T-helper 1 cell treated with Interleukin-12 subunit alpha and Interleukin-12 subunit beta and Interleukin-4 antibody, amounts not matched to agents 30 μg/mL and 1 μg/mL, for 36 hours (primary cell): ENCODE measurements at regions not wholly inside any gene's neighbourhood (a gene's known extent, or its start where the extent isn't known, plus 50 kb on each side); places are given as distances from the start of the nearest gene placed in this dataset.

Experiments used
- H3K27ac Mint-ChIP-seq: one replicate; pipeline ENCODE4 v1.8.0; 2021; ENCODE audit warnings: mild to moderate bottlenecking, mixed read lengths
- H3K27me3 Mint-ChIP-seq: one replicate; pipeline ENCODE4 v1.8.0; 2021; ENCODE audit warnings: low read depth, mixed read lengths
- H3K36me3 Mint-ChIP-seq: one replicate; pipeline ENCODE4 v1.8.0; 2021; ENCODE audit warnings: low read depth, mixed read lengths
- H3K4me1 Mint-ChIP-seq: one replicate; pipeline ENCODE4 v1.8.0; 2021; ENCODE audit warnings: low read depth, mixed read lengths
- H3K4me3 Mint-ChIP-seq: one replicate; pipeline ENCODE4 v1.8.0; 2021; ENCODE audit warnings: mild to moderate bottlenecking, moderate library complexity, mixed read lengths
- H3K9me3 Mint-ChIP-seq: one replicate; pipeline ENCODE4 v1.8.0; 2021; ENCODE audit warnings: mixed read lengths

DNA sequence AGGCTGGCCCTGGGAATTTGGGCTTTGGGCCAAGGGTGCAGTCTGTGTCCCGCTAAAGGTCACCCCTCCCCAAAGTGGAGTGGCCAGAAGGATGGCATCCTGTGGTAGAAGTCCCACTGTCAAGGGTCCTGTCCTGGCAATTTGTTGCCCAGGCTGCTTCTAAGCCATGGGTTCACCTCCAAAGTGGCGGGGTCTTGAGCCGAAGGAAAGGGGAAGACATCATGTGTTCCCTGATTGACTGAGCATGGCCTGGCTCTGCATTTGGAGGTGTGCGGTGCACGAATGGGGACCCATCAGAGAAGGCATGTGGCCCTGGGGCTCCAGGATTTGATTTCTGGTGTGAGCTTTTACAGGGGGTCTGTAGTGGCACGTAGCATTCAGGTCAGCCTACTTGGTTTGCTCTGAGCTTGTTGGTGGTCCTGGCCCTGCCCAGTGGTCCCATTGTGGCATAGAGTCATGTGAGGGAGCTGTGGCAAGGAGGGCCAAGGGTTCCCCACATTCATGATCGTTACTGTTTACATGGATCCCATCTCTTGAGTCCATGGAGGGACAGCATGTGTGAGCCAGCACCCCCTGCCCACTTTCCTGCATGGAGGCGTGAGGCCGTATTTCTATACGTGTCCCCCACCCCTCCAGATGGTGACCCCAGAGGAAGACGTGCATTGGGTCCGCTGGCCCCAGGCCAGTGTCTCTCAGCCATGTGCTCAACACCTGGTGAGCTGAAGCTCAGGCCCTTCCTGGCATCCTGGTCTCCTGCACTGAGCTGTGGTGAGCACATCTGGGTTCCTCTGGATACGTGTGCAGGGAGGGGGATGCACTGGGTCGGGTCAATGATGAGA is 225.1 kb downstream of the SNRPN start:
- H3K27me3 Mint-ChIP-seq = no peaks in the 10 kb centered on the region
- no peak overlapping the region for H3K4me3 Mint-ChIP-seq
- H3K9me3 Mint-ChIP-seq = peaks cover 49% of the 10 kb centered on the region
- H3K36me3 Mint-ChIP-seq = no peaks in the 10 kb centered on the region
- H3K27ac Mint-ChIP-seq = no peak overlapping the region
- H3K4me1 Mint-ChIP-seq = no peaks in the 10 kb centered on the region

DNA sequence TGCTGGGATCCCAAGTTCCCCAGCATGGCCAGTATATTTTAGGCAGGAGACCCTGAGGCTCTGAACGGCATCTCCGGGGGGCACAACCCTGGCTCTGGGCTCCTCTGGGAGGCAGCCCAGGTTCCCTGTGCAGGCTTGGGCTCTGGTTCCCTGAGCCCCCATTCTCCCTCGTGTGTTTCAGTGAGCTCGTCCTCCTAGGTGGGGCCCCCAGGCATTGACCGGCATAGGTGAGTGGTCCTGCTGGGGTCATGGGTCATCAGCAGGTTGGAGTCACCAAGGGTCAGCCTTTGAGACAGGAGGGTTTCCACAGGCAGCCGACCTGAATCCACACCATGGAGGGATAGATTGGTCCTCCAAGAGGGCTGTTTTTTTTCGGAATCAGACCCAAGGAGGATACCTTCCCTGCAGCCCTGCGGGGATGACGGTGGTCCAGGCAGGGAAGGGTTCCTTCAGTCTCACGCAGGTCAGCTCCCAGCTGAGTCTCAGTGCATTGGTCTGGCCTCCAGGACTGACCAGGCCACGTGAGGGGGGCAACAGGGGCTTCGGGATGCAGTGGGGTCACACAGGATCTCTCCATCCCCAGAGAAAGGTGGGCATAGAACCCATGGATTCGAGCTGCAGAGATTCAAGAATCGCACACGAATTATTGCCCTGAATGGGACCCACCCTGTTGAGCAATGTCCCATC is 226.0 kb downstream of the SNRPN start:
- no peaks in the 10 kb centered on the region for H3K27me3 Mint-ChIP-seq
- no peaks in the 10 kb centered on the region for H3K36me3 Mint-ChIP-seq
- H3K9me3 Mint-ChIP-seq = peaks cover 51% of the 10 kb centered on the region
- H3K4me1 Mint-ChIP-seq = no peaks in the 10 kb centered on the region
- H3K4me3 Mint-ChIP-seq = no peak overlapping the region
- no peak overlapping the region for H3K27ac Mint-ChIP-seq

DNA sequence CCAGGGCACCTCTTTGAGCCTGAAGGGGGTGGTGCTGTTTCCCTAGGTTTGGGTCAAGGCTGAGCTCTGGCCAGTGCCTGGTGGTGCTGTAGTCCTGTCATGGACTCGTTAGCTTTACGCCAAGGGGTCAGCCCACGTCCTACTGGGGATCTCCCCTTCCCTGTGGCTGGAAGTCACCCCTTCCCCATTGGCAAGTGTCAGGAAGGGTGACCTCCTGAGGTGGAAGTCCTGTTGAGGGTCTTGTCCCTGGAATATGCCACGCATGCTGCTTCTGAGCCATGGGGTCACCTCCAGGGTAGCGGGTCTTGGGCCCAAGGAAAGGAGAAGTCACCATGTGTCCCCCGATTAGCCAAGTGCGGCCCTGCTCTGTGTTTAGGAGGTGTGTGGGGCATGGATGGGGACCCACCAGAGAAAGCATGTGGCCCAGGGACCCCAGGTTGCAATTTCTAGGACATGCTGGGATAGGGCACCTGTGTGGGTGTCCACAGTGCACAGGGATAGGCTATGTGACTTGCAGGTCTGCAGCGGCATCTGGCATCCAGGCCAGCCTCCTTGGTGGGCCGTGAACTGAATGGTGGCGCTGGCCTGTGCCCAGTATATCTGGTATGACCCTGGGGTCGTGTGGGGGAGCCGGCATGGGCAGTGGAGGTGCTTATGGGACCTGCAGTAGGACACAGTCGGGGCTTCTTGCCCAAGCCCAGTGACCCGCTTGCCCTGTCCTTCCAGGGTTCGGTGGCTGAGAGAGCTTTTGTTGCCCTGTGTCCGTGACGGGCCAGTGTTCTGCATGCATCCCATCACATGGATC is 226.7 kb downstream of the SNRPN start:
- Mint-ChIP-seq H3K36me3 (no peaks in the 10 kb centered on the region), H3K4me3 (no peak overlapping the region), H3K9me3 (peaks cover 47% of the 10 kb centered on the region), H3K27ac (no peak overlapping the region), H3K4me1 (no peaks in the 10 kb centered on the region), H3K27me3 (no peaks in the 10 kb centered on the region)

DNA sequence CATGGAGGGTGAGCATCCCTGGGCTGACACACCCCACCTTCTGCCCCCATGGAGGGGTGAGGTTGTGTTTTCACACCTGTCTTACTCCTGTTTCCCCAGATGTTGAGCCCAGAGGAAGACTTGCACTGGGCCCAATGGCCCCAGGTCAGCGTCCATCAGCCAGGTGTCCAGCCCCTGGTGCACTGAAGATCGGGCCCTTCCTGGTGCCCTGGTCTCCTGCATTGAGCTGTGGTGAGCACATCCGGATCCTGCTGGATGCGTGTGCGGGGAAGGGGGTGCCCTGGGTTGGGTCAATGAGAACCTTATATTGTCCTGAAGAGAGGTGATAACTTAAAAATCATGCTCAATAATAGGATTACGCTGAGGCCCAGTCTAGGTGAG is 227.3 kb downstream of the SNRPN start:
- Mint-ChIP-seq H3K4me1 (no peaks in the 10 kb centered on the region), H3K36me3 (no peaks in the 10 kb centered on the region), H3K4me3 (no peak overlapping the region), H3K9me3 (peaks cover 47% of the 10 kb centered on the region), H3K27me3 (no peaks in the 10 kb centered on the region), H3K27ac (no peak overlapping the region)

DNA sequence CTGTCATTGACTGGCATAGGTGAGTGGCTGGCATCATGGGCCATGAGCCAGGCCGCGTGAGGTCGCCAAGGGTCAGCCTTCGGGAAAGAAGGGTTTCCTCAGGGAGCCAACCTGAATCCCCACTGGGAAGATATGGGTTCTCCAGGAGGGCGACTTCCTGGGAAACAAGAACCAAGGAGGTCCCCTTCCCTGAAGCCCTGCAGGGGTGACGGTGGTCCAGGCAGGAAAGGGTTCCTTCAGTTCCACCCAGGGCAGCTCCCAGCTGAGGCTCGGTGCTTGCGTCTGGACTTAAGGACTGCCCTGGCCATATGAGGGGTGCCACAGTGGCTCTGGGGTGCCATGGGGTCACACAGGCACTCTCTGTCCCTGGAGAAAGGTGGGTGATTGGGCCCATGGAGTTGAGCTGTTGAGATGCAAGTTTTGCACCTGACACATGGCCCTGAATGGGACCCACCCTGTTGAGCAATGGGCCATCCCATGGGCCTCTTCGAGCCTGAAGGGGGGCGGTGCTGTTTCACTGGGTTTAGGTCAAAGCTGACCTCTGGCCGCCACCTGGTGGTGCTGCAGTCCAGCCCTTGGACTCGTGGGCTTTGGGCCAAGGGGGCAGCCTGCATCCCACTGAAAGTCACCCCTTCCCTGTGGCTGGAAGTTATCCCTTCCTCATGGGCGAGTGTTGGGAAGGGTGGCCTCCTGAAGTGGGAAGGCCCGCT is 228.1 kb downstream of the SNRPN start:
- Mint-ChIP-seq H3K27me3 (no peaks in the 10 kb centered on the region), H3K9me3 (peaks cover 51% of the 10 kb centered on the region), H3K4me1 (no peaks in the 10 kb centered on the region), H3K27ac (no peak overlapping the region), H3K4me3 (no peak overlapping the region), H3K36me3 (no peaks in the 10 kb centered on the region)

DNA sequence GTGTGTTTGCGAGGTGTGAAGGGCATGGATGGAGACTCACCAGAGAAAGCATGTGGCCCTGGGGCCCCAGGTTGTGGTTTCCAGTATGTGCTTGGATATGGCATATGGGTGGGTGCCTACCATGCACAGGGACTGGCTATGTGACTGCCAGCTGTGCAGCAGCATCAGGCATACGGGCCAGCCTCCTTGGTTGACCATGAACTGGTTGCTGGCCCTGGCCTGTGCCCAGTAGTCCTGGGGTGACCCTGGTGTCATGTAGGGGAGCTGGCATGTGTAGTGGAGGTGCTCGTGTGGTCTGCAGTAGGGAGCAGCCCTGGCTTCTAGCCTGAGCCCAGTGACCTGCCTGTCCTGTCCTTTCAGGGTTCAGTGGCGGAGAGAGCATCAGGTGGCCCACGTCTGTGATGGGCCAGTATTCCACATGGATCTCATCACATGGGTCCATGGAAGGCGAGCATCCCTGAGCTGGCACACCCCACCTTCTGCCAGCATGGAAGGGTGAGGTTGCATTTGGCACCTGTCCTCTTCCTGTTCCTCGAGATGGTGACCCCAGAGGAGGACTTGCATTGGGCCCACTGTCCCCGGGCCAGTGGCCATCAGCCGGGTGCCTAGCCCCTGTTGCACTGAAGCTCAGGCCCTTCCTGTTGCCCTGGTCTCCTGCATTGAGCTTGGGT is 228.9 kb downstream of the SNRPN start:
- no peaks in the 10 kb centered on the region for H3K4me1 Mint-ChIP-seq
- no peak overlapping the region for H3K4me3 Mint-ChIP-seq
- no peak overlapping the region for H3K27ac Mint-ChIP-seq
- H3K36me3 Mint-ChIP-seq = no peaks in the 10 kb centered on the region
- no peaks in the 10 kb centered on the region for H3K27me3 Mint-ChIP-seq
- H3K9me3 Mint-ChIP-seq = peaks cover 52% of the 10 kb centered on the region

DNA sequence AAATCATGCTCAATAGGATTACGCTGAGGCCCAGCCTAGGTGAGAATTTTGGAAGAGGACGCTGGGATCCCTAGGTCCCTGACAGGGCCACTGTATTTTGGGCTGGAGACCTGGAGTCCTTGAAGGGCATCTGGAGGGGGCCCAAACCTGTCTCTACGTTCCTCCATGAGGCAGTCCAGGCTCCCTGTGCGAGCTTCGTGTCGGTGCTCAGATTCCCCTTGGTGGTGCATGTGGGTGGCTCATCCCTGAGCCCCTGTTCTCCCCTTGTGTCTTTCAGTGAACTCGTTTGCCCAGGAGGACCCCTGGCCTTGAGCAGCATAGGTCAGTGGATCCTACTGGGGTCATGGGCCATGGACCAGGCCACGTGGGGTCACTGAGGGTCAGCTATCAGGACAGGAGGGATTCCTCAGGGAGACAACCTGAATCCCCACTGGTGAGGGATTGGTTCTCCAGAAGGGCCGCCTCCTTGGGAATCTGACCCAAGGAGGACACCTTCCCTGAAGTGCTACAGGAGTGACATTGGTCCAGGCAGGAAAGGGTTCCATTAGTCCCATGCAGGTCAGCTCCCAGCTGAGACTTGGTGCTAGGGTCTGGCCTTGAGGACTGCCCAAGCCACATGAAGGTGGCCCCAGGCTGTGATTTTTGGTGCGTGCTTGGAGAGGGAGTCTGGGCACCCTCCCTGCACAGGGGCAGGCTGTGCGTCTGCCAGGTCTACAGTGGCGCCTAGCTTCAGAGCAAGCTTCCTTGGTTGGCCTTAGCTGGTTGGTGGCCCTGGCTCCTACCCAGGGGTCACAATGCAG is 229.8 kb downstream of the SNRPN start:
- no peak overlapping the region for H3K4me3 Mint-ChIP-seq
- no peaks in the 10 kb centered on the region for H3K4me1 Mint-ChIP-seq
- peaks cover 52% of the 10 kb centered on the region for H3K9me3 Mint-ChIP-seq
- H3K36me3 Mint-ChIP-seq = no peaks in the 10 kb centered on the region
- H3K27ac Mint-ChIP-seq = no peak overlapping the region
- H3K27me3 Mint-ChIP-seq = no peaks in the 10 kb centered on the region

DNA sequence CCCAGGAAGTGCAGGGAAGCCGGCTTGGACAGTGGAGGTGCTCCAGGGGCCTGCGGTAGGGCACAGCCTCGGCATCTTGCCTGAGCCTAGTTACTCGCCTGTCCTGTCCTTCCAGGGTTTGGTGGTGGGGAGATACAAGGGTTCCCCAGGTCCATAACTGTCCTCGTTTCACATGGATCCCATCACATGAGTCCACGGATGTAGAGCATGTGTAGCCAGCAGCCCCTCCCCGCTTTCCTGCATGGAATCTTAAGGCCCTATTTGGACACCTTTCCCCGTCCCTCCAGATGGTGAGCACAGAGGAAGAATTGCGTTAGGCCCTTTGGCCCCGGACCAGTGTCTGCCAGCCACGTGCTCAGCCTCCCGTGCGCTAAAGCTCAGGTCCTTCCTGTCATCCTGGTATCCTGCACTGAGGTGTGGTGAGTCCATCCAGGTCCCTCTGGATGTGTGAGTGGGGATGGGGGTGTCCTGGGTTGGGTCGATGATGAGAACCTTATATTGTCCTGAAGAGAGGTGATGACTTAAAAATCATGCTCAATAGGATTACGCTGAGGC is 230.4 kb downstream of the SNRPN start:
- H3K36me3 Mint-ChIP-seq = no peaks in the 10 kb centered on the region
- peaks cover 55% of the 10 kb centered on the region for H3K9me3 Mint-ChIP-seq
- H3K4me1 Mint-ChIP-seq = no peaks in the 10 kb centered on the region
- no peak overlapping the region for H3K4me3 Mint-ChIP-seq
- no peak overlapping the region for H3K27ac Mint-ChIP-seq
- no peaks in the 10 kb centered on the region for H3K27me3 Mint-ChIP-seq

DNA sequence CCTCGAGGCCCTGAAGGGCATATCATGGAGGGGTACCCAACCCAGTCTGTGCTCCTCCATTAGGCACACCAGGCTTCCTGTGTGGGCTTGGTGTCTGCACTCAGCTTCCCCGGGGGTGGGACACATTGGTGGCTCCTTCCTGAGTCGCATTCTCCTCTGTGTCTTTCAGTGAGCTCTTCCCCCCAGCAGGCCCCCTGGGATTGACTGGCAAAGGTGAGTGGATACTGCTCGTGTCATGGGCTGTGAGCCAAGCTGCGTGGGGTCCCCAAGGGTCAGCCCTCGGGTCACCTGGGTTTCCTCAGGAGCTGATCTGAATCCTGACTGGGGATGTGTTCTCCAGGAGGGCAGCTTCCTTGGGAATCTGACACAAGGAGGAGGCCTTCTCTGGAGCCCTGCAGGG is 231.0 kb downstream of the SNRPN start:
- no peaks in the 10 kb centered on the region for H3K4me1 Mint-ChIP-seq
- H3K9me3 Mint-ChIP-seq = peaks cover 54% of the 10 kb centered on the region

DNA sequence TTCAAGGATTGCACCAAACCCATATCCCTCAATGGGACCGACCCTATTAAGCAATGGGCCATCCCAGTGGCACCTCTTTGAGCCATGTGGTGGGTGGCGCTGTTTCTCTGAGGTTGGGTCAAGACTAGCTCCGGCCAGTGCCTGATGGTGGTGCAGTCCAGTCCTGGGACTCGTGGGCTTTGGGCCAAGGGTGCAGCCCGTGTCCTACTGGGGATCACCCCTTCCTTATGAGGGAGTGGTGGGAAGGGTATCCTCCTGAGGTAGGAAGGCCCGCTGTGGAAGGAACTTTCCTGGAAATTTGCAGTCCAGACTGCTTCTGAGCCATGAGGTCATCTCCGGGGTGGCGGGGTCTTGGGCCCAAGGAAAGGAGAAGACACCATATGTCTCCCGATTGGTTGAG is 231.6 kb downstream of the SNRPN start:
- Mint-ChIP-seq H3K27ac (no peak overlapping the region), H3K27me3 (no peaks in the 10 kb centered on the region), H3K4me3 (no peak overlapping the region), H3K4me1 (no peaks in the 10 kb centered on the region), H3K9me3 (peaks cover 52% of the 10 kb centered on the region), H3K36me3 (no peaks in the 10 kb centered on the region)

More for the DNA sequence above, 231.0 kb downstream of the SNRPN start:
- Mint-ChIP-seq H3K4me3 (no peak overlapping the region), H3K27ac (no peak overlapping the region), H3K36me3 (no peaks in the 10 kb centered on the region), H3K27me3 (no peaks in the 10 kb centered on the region)

DNA sequence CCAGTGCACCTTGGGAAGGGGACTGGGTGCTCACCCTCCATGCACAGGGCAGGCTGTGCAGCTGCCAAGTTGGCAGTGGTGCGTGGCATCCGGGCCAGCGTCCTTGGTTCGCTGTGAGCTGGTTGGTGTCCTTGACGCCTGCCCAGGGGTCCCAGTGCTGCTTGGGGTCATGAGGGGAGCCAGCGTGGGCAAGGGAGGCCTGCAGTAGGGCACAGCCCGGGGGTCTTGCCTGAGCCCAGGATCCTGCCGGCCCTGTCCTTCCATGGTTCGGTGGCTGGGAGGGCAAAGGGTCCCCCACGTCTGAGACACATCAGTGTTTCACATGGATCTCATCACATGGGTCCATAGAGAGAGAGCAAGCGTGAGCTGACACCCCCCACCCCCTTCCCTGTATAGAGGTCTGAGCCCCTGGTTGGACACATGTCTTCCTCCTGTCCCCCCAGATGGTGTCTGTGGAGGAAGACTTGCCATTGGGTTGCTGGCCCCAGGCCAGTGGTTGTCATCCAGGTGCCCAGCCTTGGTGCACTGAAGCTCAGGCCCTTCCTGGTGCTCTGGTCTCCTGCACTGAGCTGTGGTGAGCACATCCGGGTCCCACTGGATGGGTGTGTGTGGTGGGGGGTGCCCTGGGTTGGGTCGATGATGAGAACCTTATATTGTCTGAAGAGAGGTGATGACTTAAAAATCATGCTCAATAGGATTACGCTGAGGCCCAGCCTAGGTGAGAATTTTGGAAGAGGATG is 232.3 kb downstream of the SNRPN start:
- H3K27ac Mint-ChIP-seq = no peak overlapping the region
- H3K27me3 Mint-ChIP-seq = no peaks in the 10 kb centered on the region
- peaks cover 51% of the 10 kb centered on the region for H3K9me3 Mint-ChIP-seq
- H3K36me3 Mint-ChIP-seq = no peaks in the 10 kb centered on the region
- no peaks in the 10 kb centered on the region for H3K4me1 Mint-ChIP-seq
- H3K4me3 Mint-ChIP-seq = no peak overlapping the region

DNA sequence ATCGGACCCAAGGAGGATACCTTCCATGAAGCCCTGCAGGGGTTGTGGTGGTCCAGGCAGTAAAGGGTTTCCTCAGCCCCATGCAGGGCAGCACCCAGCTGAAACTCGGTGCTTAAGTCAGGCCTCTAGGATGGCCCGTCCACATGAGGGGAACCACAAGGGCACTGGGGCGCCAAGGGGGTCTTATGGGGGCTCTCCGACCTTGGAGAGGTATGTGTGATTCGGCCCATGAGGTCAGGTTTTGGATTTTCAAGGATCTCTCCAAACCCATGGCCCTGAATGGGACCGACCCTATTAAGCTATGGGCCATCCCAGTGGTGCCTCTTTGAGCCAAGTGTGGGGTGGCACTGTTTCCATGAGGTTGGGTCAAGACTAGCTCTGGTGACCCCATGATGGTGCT is 233.3 kb downstream of the SNRPN start:
- no peaks in the 10 kb centered on the region for H3K4me1 Mint-ChIP-seq

More for the DNA sequence above, 233.3 kb downstream of the SNRPN start:
- H3K27ac Mint-ChIP-seq = no peak overlapping the region
- no peak overlapping the region for H3K4me3 Mint-ChIP-seq
- H3K27me3 Mint-ChIP-seq = no peaks in the 10 kb centered on the region
- no peaks in the 10 kb centered on the region for H3K36me3 Mint-ChIP-seq
- peaks cover 48% of the 10 kb centered on the region for H3K9me3 Mint-ChIP-seq
